Hindlimb muscle (tissue), 1 donor: ENCODE measurements at regions not wholly inside any gene's neighbourhood (a gene's known extent, or its start where the extent isn't known, plus 50 kb on each side); places are given as distances from the start of the nearest gene placed in this dataset.

ENCODE experiments used
- DNase-seq: peaks from one replicate; pipeline ENCODE4 v3.0.0-alpha.2; 2013

DNA sequence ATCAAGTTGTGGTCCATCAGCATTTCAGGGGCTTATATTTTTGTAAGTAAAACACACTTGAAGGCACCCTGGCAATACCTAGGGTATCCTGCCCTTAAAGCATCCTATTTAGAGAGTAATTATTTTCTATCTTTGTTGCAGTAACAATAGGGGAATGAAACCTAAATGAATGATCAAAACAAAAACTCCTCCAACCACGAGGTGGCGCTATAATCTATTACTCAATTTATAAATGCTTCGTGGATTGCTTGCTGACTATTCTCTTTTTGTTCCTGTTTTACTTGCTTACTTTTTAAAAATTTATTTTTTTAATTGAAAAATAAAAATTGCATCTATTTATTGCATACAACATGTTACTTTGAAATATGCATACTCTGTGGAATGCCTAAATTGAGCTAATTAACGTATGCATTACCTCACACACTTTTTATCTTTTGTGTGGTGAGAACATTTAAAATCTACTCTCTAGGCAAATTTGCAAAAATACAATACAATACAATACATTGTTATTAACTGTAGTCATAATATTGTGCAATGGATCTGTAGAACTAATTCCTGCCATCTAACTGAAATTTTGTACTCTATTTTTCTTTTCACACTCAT lies 147.7 kb upstream of the BMPER start:
- DNase-seq: no peak

DNA sequence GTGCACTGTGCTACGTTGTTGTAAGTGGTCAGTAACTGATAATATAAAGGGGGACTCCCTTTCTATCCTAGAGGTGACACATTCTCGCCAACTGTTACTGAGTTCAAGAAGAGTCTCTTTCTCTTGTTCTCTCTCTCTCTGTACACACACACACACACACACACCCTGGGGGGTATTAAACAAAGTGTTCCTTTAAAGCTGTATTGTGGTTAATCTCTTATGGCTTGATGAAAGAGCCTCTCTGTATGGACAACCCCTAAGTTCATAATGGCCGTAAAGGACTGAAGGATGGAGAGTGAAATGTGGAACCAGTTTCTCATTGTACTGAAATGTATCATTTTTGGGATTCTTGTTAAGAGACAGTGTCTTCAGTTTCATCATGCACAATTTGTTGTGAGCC lies 145.2 kb upstream of the BMPER start:
- no peak for DNase-seq

DNA sequence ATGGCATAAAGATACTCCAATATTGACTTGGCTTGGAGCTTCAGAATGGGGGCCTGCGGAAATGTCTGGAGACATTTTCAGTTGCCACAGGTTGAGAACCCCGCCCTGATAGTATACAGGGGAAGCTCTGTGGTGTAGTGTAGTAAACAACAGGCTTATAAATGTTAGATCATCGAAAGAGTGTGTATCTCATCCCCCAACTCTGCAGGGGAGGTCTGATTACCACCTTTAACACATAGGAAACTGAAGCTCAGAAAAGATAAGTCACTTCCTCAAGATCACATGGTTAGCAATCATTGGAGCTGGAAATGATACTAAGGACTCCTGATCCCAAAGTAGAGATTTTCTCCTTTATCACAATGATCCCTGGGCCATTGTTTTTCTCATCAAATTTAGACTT lies 144.5 kb upstream of the BMPER start:
- DNase-seq: no peak

DNA sequence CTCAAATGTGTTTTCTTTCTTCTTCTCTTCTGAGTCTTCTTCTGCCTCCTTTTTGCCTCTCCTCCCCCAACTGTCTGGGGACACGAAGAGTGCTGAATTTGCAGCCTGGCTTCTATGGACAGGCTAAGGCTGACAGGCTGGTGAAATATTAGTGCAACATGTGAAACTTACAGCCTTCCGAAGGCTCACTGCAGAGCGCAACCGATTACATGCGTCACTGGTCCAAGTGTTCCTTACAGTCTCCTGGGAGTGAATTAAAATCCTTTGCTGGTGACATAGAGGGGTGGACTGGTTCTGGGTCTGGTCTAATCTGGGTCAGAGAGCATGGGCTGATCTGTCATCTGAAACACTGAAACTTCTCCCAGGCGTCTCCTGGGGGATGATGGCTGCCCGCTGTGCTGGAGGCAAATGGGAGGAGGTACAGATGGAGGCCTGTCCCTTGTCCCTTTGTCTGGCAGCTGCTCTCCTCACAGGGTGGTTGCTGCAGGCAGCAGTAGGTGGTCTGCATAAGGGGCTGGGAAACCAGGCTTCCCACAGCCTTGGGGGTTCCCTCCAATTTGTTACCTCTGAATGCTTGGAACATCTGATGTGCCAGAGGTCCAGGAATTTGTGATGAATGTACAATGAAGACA lies 143.8 kb upstream of the BMPER start:
- no peak for DNase-seq

GRCh38 chr7:33762151-33762910 lies 143.0 kb upstream of the BMPER start:
- no peak for DNase-seq

DNA sequence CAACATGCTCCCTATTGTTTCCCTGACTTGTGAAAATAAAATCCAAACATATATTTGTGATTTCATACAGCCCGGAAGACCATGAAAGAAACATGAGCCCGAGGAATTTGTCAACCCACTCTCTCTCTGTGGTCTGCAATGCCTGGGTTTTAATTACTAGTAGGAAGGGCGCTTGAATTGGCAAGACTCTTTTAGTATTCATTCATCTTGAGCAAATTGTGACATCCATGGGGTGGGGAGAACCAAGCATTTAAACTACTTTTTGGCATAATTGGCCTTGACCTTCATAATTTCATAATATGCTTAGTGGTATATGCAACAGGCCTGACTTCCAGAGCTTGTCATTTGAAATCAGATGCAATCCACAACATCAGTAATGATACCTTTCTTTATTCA lies 142.4 kb upstream of the BMPER start:
- no peak for DNase-seq

GRCh38 chr7:33764752-33765451 lies 140.4 kb upstream of the BMPER start:
- DNase-seq: no peak

- DNase-seq: no peak
Measured at GRCh38 chr7:33766405-33766804, 138.9 kb upstream of the BMPER start.

GRCh38 chr7:33769930-33770329 lies 135.4 kb upstream of the BMPER start:
- no peak for DNase-seq

- DNase-seq: no peak
Measured at GRCh38 chr7:33770576-33770975, 134.8 kb upstream of the BMPER start.

DNA sequence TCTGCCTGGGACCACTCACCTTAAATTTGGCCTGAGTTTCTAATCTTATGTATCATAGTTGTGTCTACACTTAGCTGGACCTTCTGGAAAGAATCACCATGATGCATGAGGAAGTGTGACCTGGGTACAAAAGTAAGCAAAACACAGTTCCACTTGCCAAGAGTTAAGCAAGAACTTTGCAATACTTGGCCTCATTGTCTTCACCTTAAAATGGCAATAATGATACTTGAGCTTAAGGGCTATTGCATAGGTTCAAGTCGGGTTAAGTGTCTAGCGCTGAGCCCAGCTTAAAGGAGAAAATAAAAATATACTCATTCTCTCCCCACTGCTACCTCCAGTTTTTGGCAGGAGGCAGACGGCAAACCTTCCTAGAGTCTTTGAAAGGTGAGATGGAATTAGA lies 133.9 kb upstream of the BMPER start:
- DNase-seq: no peak

GRCh38 chr7:33773053-33773452 lies 132.3 kb upstream of the BMPER start:
- no peak for DNase-seq

GRCh38 chr7:33774762-33775523 lies 130.4 kb upstream of the BMPER start:
- DNase-seq: no peak

DNA sequence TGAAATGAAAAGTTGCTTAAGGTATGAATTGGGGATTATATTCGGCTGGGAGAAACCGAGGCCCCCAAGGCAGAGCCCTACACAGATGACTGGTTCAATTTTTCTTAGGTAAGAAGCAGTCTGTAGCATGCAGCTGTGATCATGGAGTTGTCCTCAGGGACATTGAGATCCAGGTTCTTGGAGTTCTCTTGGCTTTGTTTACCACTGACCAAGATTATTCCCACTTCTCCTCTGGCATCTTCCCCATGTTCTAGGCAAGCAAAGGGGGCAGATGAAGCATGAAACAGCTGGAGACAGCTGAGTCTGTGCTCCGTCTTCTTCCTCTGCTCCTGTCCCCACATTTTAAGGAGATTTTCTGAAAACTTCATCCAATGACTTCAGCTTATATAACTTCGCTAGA lies 129.5 kb upstream of the BMPER start:
- DNase-seq: no peak

- no peak for DNase-seq
Measured at GRCh38 chr7:33776788-33777187, 128.6 kb upstream of the BMPER start.

- no peak for DNase-seq
Measured at GRCh38 chr7:33778195-33778594, 127.1 kb upstream of the BMPER start.

- no peak for DNase-seq
Measured at GRCh38 chr7:33779216-33779615, 126.1 kb upstream of the BMPER start.

GRCh38 chr7:33781167-33781566 lies 124.2 kb upstream of the BMPER start:
- no peak for DNase-seq

- DNase-seq: peak; percentile 29
Measured at GRCh38 chr7:33781796-33782195, 123.5 kb upstream of the BMPER start.

- DNase-seq: no peak
Measured at GRCh38 chr7:33784000-33784399, 121.3 kb upstream of the BMPER start.

DNA sequence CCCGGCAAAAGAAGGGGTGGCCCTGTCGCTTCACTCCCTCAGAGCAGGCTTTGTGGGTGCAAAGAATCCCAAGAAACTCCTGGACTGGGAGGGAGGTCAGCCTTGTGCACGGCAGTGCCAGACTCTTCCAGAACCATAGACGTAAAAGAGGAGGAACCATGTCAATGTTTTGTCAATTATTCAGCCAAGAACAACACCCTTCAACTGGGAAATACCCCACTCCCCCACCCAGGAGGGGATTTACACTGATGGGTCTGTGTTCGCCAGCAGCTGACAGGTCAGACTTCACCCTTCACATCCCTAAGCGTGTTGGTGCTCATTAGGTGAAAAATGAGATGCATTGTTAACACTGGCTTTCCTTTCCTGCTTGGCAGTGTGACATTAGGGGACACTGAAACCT lies 116.8 kb upstream of the BMPER start:
- DNase-seq: no peak

- no peak for DNase-seq
Measured at GRCh38 chr7:33789871-33790630, 115.3 kb upstream of the BMPER start.
